Anterior cingulate cortex (tissue), 58 donors: ENCODE measurements at regions not wholly inside any gene's neighbourhood (a gene's known extent, or its start where the extent isn't known, plus 50 kb on each side); places are given as distances from the start of the nearest gene placed in this dataset.

Source experiments
- DNase-seq, 58 donors: peaks; one replicate each; lab custom pipeline; 2025; lab: John Stamatoyannopoulos, UW

DNA sequence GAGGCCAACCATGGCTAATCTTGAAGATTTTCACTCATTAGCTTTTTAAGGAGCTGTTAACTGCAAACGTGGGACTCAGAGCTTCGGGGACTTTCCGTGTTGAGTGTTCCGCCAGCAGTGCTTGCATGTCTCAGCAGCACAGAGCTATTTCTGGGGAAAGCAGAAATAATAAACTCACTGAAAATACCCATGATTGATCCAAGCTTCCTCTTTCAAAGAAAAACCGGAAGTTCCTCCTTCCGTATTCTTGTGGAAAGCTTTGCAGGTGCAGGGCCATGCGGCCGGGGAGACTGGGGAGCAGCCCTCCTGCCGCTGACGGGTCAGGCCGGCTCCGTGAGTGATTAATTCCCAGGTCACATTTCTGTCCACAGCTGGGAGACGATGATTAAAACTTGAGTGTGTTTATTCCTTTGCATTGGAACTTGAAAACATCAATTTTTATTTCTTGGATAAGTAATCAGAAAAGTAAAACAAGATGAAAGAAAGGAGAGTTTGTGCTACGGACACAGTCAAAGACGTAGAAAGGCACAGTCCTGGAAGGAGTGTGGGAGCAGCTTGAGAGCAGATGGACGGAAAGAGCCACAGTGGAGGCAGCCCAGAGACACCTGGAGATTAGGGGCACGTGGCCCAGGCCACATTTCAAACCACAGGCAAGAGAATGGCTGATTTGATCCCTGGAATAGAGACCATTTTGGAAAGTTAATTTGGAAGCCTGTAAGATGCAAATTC lies 54.2 kb upstream of the CTDP1 start:
- DNase-seq = peak in 5 of 58 donors; percentile 7 to 45 (median 14)

DNA sequence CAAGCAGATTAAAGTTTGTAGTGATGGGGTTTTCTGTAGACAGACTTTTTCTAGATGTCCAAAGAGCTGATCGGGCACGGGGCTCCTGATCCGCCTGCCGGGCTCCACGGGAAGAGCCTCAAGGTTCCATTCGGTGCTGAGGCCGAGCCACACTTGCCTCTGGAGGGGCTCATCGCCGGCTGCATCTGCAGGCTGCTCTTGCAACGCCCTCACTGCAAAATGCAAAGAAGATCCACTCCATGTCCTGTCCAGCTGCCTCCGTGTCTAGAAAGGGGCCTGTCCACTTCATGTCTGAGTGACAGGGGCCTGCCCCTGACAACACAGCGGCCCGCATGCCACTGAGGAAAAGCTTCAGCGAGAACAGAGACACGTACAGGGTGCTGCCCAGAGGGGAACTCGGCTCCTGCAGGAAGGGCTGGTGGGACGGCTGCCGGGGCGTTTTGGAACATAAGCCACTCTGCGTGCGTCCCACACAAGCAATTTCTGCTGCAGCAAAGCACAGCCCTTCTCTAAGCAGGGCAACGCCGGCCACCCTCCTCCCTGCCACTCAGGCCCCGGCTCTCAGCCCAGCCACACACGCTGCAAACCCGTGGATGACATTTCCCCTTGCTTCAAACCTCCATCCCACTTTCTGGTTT lies 53.6 kb upstream of the CTDP1 start:
- peak in 1 of 58 donors; percentile 9 for DNase-seq

DNA sequence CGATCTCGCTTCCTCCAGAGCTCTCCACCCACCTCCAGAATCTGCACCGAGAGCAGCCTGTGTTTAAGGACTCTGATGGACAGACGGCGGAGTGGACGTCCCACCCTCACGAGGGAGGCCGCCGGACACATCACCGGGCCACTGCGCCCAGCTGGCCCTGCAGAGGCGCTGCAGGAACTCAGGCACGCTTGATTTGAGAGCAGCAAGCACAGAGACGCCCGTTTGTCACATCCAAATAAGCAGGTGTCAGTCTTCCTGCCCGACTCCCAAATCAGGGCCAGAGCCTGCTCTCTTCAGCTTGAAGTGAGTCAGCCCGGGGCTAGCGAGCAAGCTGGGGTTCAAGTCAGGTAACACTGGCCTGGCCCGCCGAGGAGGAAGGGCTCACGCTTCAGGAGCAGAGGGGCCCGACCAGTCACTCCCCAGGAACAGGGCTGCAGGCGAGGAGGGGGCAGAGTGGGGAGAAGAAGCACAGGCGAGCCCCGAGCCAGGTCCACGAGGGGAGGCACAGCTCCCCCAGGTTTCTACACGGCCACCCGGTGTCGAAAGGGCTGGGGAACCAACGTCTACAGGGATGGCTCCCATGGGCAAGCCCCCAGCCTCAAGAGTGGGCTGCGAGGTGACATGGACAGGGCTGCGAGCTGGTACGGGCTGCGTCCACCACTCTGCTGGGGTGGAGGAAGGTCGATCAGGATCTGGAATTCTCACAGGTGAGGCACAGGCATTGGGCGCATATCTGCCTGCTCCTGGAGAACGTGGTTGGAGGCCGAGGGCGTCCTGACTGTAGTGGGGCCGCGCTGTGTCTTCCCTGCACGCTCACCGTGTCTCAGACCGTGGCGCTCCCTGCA lies 52.5 kb upstream of the CTDP1 start:
- no peak for DNase-seq

DNA sequence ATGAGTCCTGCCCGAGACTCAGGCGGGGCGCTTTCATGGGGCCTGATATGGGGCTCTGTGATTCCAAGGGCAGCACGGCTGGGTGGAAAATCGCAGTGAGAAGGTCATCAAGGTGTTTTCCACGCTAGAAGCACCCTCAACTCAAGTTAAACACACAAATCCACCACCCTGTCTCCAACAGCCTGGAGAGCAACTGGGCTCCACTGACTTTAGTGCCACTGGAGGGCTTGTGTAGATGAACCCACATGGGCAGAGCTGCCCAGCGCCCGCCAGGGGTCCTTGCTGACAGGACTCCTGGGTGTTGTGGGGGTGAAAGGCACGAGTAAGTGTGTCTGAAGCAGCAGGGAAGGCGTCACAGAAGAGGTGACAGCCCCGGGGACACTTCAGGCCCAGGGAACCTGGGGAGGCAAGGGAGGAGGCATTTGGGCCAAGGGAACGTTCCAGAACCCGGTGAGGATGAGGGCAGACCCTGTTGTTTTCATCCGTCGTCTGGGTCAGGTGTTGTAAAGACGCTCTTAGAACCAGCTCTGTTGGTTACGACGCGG lies 51.8 kb upstream of the CTDP1 start:
- no peak for DNase-seq

DNA sequence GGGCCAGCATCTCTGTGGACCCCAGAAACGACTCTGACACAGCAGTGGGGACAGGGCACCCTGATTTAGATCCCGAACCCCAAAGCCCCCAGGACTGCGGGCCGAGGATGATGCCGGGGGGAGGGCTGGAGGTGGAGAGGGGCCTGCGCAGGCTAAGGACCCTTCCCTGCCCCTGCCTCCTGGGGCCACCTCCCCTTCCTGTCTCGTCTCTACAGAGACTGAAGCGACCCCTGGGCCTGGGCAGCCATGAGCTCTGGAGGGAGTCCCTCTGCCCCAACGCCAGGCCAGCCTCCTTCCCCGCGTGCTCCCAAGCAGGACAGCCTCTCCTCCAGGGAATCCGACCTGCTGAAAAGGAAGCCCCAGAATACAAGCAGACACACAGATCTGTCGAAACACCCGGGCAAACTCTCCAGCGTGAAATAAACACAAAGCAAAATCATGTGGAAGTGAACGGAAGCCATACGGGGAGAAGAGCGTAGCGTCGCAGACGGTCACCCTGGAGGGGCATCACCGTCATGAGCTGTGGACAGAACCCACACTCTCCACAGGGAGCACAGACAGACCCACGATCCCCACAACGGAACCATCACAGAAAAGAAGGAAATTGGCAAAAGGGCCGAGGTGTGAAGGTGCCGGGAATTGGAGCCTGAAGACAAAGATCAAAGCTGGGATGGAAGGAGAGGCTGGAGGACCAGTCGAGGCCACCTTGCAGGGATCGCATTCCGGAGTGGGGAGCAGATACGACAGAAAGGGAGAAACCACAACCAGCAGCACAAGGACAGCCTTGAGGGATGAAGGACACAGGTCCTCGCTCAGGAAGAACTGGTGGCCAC lies 51.0 kb upstream of the CTDP1 start:
- no peak for DNase-seq

DNA sequence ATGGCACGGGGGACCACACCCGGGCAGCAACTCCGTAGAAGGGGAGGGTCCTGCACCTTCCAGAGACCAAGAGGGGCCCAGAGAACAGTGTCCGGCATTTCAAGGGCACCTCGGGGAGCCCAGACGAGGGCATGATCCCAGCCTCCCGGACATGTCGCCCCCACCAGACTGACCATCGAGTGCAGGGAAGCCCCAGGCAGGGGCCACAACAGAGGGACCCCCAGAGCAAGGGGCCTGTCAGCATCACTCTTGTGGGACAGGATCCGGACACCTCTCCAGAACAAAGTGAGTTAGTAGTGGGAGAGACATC lies 50.4 kb upstream of the CTDP1 start:
- DNase-seq = no peak

DNA sequence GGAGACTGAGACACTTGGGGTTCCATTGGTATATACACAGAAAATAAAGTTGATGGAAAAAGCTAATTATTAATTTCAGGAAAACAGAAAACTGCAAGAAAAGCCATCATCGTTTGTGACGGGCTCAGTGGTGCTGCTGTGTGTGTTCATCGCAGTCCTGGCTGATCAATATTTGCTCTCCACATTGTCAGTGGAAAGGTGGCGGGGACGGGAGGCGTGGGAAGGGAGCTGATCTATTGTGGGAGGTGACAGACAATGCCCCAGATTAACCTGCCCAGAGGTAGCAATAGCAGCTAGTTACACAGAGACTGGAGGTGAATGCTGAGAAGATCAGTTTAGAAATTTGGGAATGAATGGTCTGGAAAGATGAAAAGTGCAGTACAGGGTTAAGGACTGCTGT lies 50.0 kb upstream of the CTDP1 start:
- no peak for DNase-seq
